PC-3 (cell line): ENCODE measurements at regions not wholly inside any gene's neighbourhood (a gene's known extent, or its start where the extent isn't known, plus 50 kb on each side); places are given as distances from the start of the nearest gene placed in this dataset.

Experiments used
- CTCF ChIP-seq: fragments of 300-600 bp; sonication (generic); conservative IDR thresholded peaks from 2 replicates; pipeline ENCODE4 v1.5.1; 2017; ENCODE audit warnings: antibody characterized with exemption, low read depth, mild to moderate bottlenecking, low read length
- EZH2 ChIP-seq: fragments of 300-600 bp; sonication (generic); IDR thresholded peaks from one replicate; pipeline ENCODE4 v1.6.1; 2017; ENCODE audit warnings: antibody characterized with exemption, mild to moderate bottlenecking, low read length; ENCODE audit not compliant: unreplicated experiment
- EZH2phosphoT487 ChIP-seq: fragments of 300-600 bp; sonication (generic); IDR thresholded peaks from 2 replicates; pipeline ENCODE4 v1.6.1; 2018; ENCODE audit warnings: mild to moderate bottlenecking, antibody characterized with exemption, low read length, borderline replicate concordance

GRCh38 chr10:28463676-28464395 is 69.1 kb upstream of the WAC start:
- TF ChIP-seq EZH2 (no peak), CTCF (no peak), EZH2phosphoT487 (no peak)
